H7 (cell line): ENCODE measurements at regions not wholly inside any gene's neighbourhood (a gene's known extent, or its start where the extent isn't known, plus 50 kb on each side); places are given as distances from the start of the nearest gene placed in this dataset.

Experiments used
- DNase-seq: peaks from one replicate; pipeline ENCODE4 v3.0.0; 2012
- H3K27me3 ChIP-seq: 2 replicates; pipeline ENCODE4 v1.6.0; 2011; ENCODE audit warnings: mild to moderate bottlenecking, low read length; ENCODE audit not compliant: control insufficient read depth, insufficient read depth
- H3K36me3 ChIP-seq: replicated peaks from 2 replicates; pipeline ENCODE4 v1.5.1; 2011; ENCODE audit warnings: low read length; ENCODE audit not compliant: control insufficient read depth, insufficient read depth
- H3K4me3 ChIP-seq: 2 replicates; pipeline ENCODE4 v1.5.1; 2011; ENCODE audit warnings: low read depth, mild to moderate bottlenecking, control low read depth, low read length, moderate library complexity; ENCODE audit not compliant: insufficient read depth

GRCh38 chr12:43278541-43278832 lies 273.5 kb downstream of the ADAMTS20 start:
- no peak for DNase-seq
- H3K36me3 ChIP-seq = no peaks in the 10 kb centered on the region
- no peaks in the 10 kb centered on the region for H3K27me3 ChIP-seq
- no peak overlapping the region for H3K4me3 ChIP-seq

- Histone ChIP-seq H3K27me3 (no peaks in the 10 kb centered on the region), H3K36me3 (no peaks in the 10 kb centered on the region), H3K4me3 (no peak overlapping the region)
- DNase-seq = no peak
Measured at GRCh38 chr12:43277651-43278540, 274.1 kb downstream of the ADAMTS20 start.

- Histone ChIP-seq H3K4me3 (no peak overlapping the region), H3K27me3 (no peaks in the 10 kb centered on the region), H3K36me3 (no peaks in the 10 kb centered on the region)
- DNase-seq = no peak
Measured at GRCh38 chr12:43273467-43273866, 278.5 kb downstream of the ADAMTS20 start.

GRCh38 chr12:43271659-43272058 lies 280.3 kb downstream of the ADAMTS20 start:
- Histone ChIP-seq H3K27me3 (no peaks in the 10 kb centered on the region), H3K4me3 (no peak overlapping the region), H3K36me3 (no peaks in the 10 kb centered on the region)
- no peak for DNase-seq

GRCh38 chr12:43267818-43268217 lies 284.2 kb downstream of the ADAMTS20 start:
- H3K4me3 ChIP-seq = no peak overlapping the region
- H3K36me3 ChIP-seq = no peaks in the 10 kb centered on the region
- no peak for DNase-seq
- H3K27me3 ChIP-seq = no peaks in the 10 kb centered on the region

GRCh38 chr12:43261701-43262100 lies 290.3 kb downstream of the ADAMTS20 start:
- no peak overlapping the region for H3K4me3 ChIP-seq
- DNase-seq = no peak

GRCh38 chr12:43255522-43256111 lies 296.4 kb downstream of the ADAMTS20 start:
- no peak for DNase-seq
- no peaks in the 10 kb centered on the region for H3K27me3 ChIP-seq
- no peak overlapping the region for H3K4me3 ChIP-seq
- H3K36me3 ChIP-seq = no peaks in the 10 kb centered on the region

More at GRCh38 chr12:43261701-43262100, 290.3 kb downstream of the ADAMTS20 start:
- Histone ChIP-seq H3K27me3 (no peaks in the 10 kb centered on the region), H3K36me3 (no peaks in the 10 kb centered on the region)

GRCh38 chr12:43252585-43252984 lies 299.4 kb downstream of the ADAMTS20 start:
- H3K27me3 ChIP-seq = no peaks in the 10 kb centered on the region
- DNase-seq = no peak
- no peaks in the 10 kb centered on the region for H3K36me3 ChIP-seq
- no peak overlapping the region for H3K4me3 ChIP-seq

- H3K36me3 ChIP-seq = no peaks in the 10 kb centered on the region
- no peak overlapping the region for H3K4me3 ChIP-seq
- H3K27me3 ChIP-seq = no peaks in the 10 kb centered on the region
- DNase-seq = no peak
Measured at GRCh38 chr12:43245947-43246346, 306.1 kb downstream of the ADAMTS20 start.

- H3K36me3 ChIP-seq = no peaks in the 10 kb centered on the region
- no peak for DNase-seq
Measured at GRCh38 chr12:43241986-43242385, 310.0 kb downstream of the ADAMTS20 start.

GRCh38 chr12:43238281-43238680 lies 313.7 kb downstream of the ADAMTS20 start:
- DNase-seq = no peak
- H3K4me3 ChIP-seq = no peak overlapping the region
- H3K27me3 ChIP-seq = no peaks in the 10 kb centered on the region
- no peaks in the 10 kb centered on the region for H3K36me3 ChIP-seq

More at GRCh38 chr12:43241986-43242385, 310.0 kb downstream of the ADAMTS20 start:
- Histone ChIP-seq H3K4me3 (no peak overlapping the region), H3K27me3 (no peaks in the 10 kb centered on the region)

GRCh38 chr12:43237238-43237879 lies 314.6 kb downstream of the ADAMTS20 start:
- Histone ChIP-seq H3K36me3 (no peaks in the 10 kb centered on the region), H3K27me3 (no peaks in the 10 kb centered on the region), H3K4me3 (no peak overlapping the region)
- no peak for DNase-seq

GRCh38 chr12:43235721-43236120 lies 316.3 kb downstream of the ADAMTS20 start:
- H3K4me3 ChIP-seq = no peak overlapping the region
- no peak for DNase-seq
- no peaks in the 10 kb centered on the region for H3K36me3 ChIP-seq
- H3K27me3 ChIP-seq = no peaks in the 10 kb centered on the region

GRCh38 chr12:43233861-43234260 lies 318.1 kb downstream of the ADAMTS20 start:
- H3K27me3 ChIP-seq = no peaks in the 10 kb centered on the region
- DNase-seq = no peak
- H3K36me3 ChIP-seq = no peaks in the 10 kb centered on the region
- no peak overlapping the region for H3K4me3 ChIP-seq

GRCh38 chr12:43226151-43226550 lies 325.9 kb downstream of the ADAMTS20 start:
- H3K27me3 ChIP-seq = no peaks in the 10 kb centered on the region
- no peaks in the 10 kb centered on the region for H3K36me3 ChIP-seq
- no peak for DNase-seq
- no peak overlapping the region for H3K4me3 ChIP-seq
